ENCODE measurements at regions not wholly inside any gene's neighbourhood (a gene's known extent, or its start where the extent isn't known, plus 50 kb on each side); places are given as distances from the start of the nearest gene placed in this dataset.

- no peak for TF ChIP-seq TAF1 (IDR thresholded peaks at IDR 0.05; ENCODE audit: low read depth, low read length)
- TF ChIP-seq, protein P1, sequence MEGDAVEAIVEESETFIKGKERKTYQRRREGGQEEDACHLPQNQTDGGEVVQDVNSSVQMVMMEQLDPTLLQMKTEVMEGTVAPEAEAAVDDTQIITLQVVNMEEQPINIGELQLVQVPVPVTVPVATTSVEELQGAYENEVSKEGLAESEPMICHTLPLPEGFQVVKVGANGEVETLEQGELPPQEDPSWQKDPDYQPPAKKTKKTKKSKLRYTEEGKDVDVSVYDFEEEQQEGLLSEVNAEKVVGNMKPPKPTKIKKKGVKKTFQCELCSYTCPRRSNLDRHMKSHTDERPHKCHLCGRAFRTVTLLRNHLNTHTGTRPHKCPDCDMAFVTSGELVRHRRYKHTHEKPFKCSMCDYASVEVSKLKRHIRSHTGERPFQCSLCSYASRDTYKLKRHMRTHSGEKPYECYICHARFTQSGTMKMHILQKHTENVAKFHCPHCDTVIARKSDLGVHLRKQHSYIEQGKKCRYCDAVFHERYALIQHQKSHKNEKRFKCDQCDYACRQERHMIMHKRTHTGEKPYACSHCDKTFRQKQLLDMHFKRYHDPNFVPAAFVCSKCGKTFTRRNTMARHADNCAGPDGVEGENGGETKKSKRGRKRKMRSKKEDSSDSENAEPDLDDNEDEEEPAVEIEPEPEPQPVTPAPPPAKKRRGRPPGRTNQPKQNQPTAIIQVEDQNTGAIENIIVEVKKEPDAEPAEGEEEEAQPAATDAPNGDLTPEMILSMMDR (IDR thresholded peaks at IDR 0.05; ENCODE audit: control extremely low read depth in 1 of 3, insufficient read depth in 1 of 3, low read depth in 1 of 3, low read length in 3 of 3), result no peak
- TF ChIP-seq POLR2AphosphoS5 (IDR thresholded peaks at IDR 0.05; ENCODE audit: low read depth, low read length), result no peak
- TF ChIP-seq TEAD4 (IDR thresholded peaks at IDR 0.05; ENCODE audit: low read depth, low read length), result no peak
- TF ChIP-seq SIN3A (conservative IDR thresholded peaks at IDR 0.05 in 1 of 2, IDR thresholded peaks at IDR 0.05 in 1 of 2; ENCODE audit: low read depth in 1 of 2, low read length in 2 of 2), result no peak
- no peak for TF ChIP-seq GTF2F1 (IDR thresholded peaks at IDR 0.05; ENCODE audit: borderline replicate concordance, low read depth, low read length)
- TF ChIP-seq RAD21 (IDR thresholded peaks at IDR 0.05 in 1 of 2, conservative IDR thresholded peaks at IDR 0.05 in 1 of 2; ENCODE audit: low read depth in 2 of 2, low read length in 2 of 2), result no peak
- TF ChIP-seq CEBPB (IDR thresholded peaks at IDR 0.05; ENCODE audit: low read depth, low read length), result no peak
- no peak for TF ChIP-seq CBX8 (IDR thresholded peaks at IDR 0.05; ENCODE audit: borderline replicate concordance, low read depth, low read length)
- TF ChIP-seq TCF12 (IDR thresholded peaks at IDR 0.05; ENCODE audit: low read depth, low read length), result no peak
- no peak for TF ChIP-seq EZH2 (IDR thresholded peaks at IDR 0.05; ENCODE audit: low read depth, low read length, severe bottlenecking)
These were observed 68.1 kb upstream of the PELI1 start for GRCh38 chr2:64212346-64212745.

Measured in H1 (cell line).